ENCODE measurements at regions not wholly inside any gene's neighbourhood (a gene's known extent, or its start where the extent isn't known, plus 50 kb on each side); places are given as distances from the start of the nearest gene placed in this dataset.

- TF ChIP-seq CTCF (IDR thresholded peaks at IDR 0.05) (no peak), POLR2A (IDR thresholded peaks at IDR 0.05) (no peak)
Observed at GRCh38 chr11:100592619-100593260, 94.3 kb upstream of the ARHGAP42 start.
